ENCODE measurements at regions not wholly inside any gene's neighbourhood (a gene's known extent, or its start where the extent isn't known, plus 50 kb on each side); places are given as distances from the start of the nearest gene placed in this dataset.
"Not testable (repeated sequence)": the region's sequence is repeated elsewhere in the genome, so short reads cannot be mapped to it uniquely, and the experiment has no call there.

GRCh38 chr1:189637041-189637440 lies 840.6 kb downstream of the BRINP3 start:
- DNase-seq (ENCODE audit: extremely low read depth, low read depth, low spot score), result no peak

- DNase-seq (ENCODE audit: extremely low read depth, low read depth, low spot score), result not testable (repeated sequence)
Measured at GRCh38 chr1:189644156-189644555, 833.5 kb downstream of the BRINP3 start.

- DNase-seq (ENCODE audit: extremely low read depth, low read depth, low spot score), result no peak
Measured at GRCh38 chr1:189644970-189645369, 832.7 kb downstream of the BRINP3 start.

GRCh38 chr1:189646066-189646465 lies 831.6 kb downstream of the BRINP3 start:
- DNase-seq (ENCODE audit: extremely low read depth, low read depth, low spot score), result no peak

- DNase-seq (ENCODE audit: extremely low read depth, low read depth, low spot score), result no peak
Measured at GRCh38 chr1:189654906-189655305, 822.8 kb downstream of the BRINP3 start.

- no peak for DNase-seq (ENCODE audit: extremely low read depth, low read depth, low spot score)
Measured at GRCh38 chr1:189656628-189657530, 820.8 kb downstream of the BRINP3 start.

GRCh38 chr1:189657715-189658114 lies 819.9 kb downstream of the BRINP3 start:
- no peak for DNase-seq (ENCODE audit: extremely low read depth, low read depth, low spot score)

- DNase-seq (ENCODE audit: extremely low read depth, low read depth, low spot score), result no peak
Measured at GRCh38 chr1:189658381-189658780, 819.3 kb downstream of the BRINP3 start.

- DNase-seq (ENCODE audit: extremely low read depth, low read depth, low spot score), result no peak
Measured at GRCh38 chr1:189659731-189660130, 817.9 kb downstream of the BRINP3 start.

GRCh38 chr1:189662190-189662589 lies 815.5 kb downstream of the BRINP3 start:
- no peak for DNase-seq (ENCODE audit: extremely low read depth, low read depth, low spot score)

GRCh38 chr1:189669846-189670245 lies 807.8 kb downstream of the BRINP3 start:
- DNase-seq (ENCODE audit: extremely low read depth, low read depth, low spot score), result no peak

GRCh38 chr1:189673217-189673616 lies 804.4 kb downstream of the BRINP3 start:
- no peak for DNase-seq (ENCODE audit: extremely low read depth, low read depth, low spot score)

GRCh38 chr1:189675712-189676244 lies 801.9 kb downstream of the BRINP3 start:
- no peak for DNase-seq (ENCODE audit: extremely low read depth, low read depth, low spot score)

- no peak for DNase-seq (ENCODE audit: extremely low read depth, low read depth, low spot score)
Measured at GRCh38 chr1:189678779-189679178, 798.9 kb downstream of the BRINP3 start.

- no peak for DNase-seq (ENCODE audit: extremely low read depth, low read depth, low spot score)
Measured at GRCh38 chr1:189681252-189681919, 796.3 kb downstream of the BRINP3 start.

- DNase-seq (ENCODE audit: extremely low read depth, low read depth, low spot score), result no peak
Measured at GRCh38 chr1:189682591-189682990, 795.1 kb downstream of the BRINP3 start.

- no peak for DNase-seq (ENCODE audit: extremely low read depth, low read depth, low spot score)
Measured at GRCh38 chr1:189686288-189686687, 791.4 kb downstream of the BRINP3 start.

- no peak for DNase-seq (ENCODE audit: extremely low read depth, low read depth, low spot score)
Measured at GRCh38 chr1:189693140-189693539, 784.5 kb downstream of the BRINP3 start.

GRCh38 chr1:189696297-189696696 lies 781.4 kb downstream of the BRINP3 start:
- DNase-seq (ENCODE audit: extremely low read depth, low read depth, low spot score), result no peak

GRCh38 chr1:189697113-189697512 lies 780.6 kb downstream of the BRINP3 start:
- DNase-seq (ENCODE audit: extremely low read depth, low read depth, low spot score), result no peak

- DNase-seq (ENCODE audit: extremely low read depth, low read depth, low spot score), result no peak
Measured at GRCh38 chr1:189701606-189702005, 776.1 kb downstream of the BRINP3 start.

- no peak for DNase-seq (ENCODE audit: extremely low read depth, low read depth, low spot score)
Measured at GRCh38 chr1:189706594-189706993, 771.1 kb downstream of the BRINP3 start.
